ENCODE measurements at regions not wholly inside any gene's neighbourhood (a gene's known extent, or its start where the extent isn't known, plus 50 kb on each side); places are given as distances from the start of the nearest gene placed in this dataset.

GRCh38 chr1:88169139-88169538 lies 514.9 kb upstream of the PKN2 start:
- no peak for TF ChIP-seq CTCF (conservative IDR thresholded peaks at IDR 0.05; ENCODE audit: low read depth, low read length)
- TF ChIP-seq EZH2 (IDR thresholded peaks at IDR 0.05; ENCODE audit: low read length, unreplicated experiment) = no peak
- no peak for TF ChIP-seq EZH2phosphoT487 (IDR thresholded peaks at IDR 0.05; ENCODE audit: borderline replicate concordance, low read length)

Data from PC-3 (cell line).